ENCODE measurements at regions not wholly inside any gene's neighbourhood (a gene's known extent, or its start where the extent isn't known, plus 50 kb on each side); places are given as distances from the start of the nearest gene placed in this dataset.
"Not testable (repeated sequence)": the region's sequence is repeated elsewhere in the genome, so short reads cannot be mapped to it uniquely, and the experiment has no call there.

DNA sequence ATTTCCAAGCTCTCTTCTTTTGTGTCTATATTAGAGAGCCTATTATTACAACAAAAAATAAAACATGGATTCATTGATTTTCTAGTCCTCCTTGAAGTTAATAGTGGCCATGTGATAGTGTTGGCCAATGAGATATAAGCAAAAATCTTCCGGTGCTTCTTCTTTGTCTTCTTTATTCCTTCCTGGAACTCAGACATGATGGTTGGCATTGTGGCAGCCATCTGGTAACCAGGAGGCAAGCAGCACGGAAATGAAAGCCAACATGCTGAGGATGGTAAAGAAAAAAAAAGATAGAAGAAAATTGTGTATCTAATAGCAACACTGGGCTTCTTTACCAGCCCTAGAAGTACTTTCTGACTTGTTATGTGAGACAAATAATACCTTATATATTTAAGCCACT is 50.8 kb upstream of the SEL1L start:
- DNase-seq, result no peak
- Histone ChIP-seq H3K9ac (ENCODE audit: low read length) (no peak overlapping the region), H4K20me1 (ENCODE audit: insufficient read depth, low read depth, low read length) (no peaks in the 10 kb centered on the region), H3K27me3 (ENCODE audit: low read length) (no peaks in the 10 kb centered on the region), H3K9me2 (replicated peaks; ENCODE audit: insufficient read depth, low read length) (no peaks in the 10 kb centered on the region), H3K27ac (ENCODE audit: low read length) (no peak overlapping the region), H3K4me1 (ENCODE audit: low read length) (no peaks in the 10 kb centered on the region), H3K9me3 (ENCODE audit: low read length) (no peaks in the 10 kb centered on the region), H3K4me3 (ENCODE audit: low read length) (no peak overlapping the region), H2AFZ (ENCODE audit: low read length) (no peak overlapping the region), H3K4me2 (ENCODE audit: low read depth, low read length, poor library complexity, severe bottlenecking) (no peak overlapping the region), H3K36me3 (ENCODE audit: insufficient read depth, low read length) (no peaks in the 10 kb centered on the region), H3K79me2 (ENCODE audit: low read length) (no peaks in the 10 kb centered on the region)

- H2AFZ ChIP-seq (ENCODE audit: low read length), result no peak overlapping the region
- no peak overlapping the region for H3K4me2 ChIP-seq (ENCODE audit: low read depth, low read length, poor library complexity, severe bottlenecking)
- no peaks in the 10 kb centered on the region for H4K20me1 ChIP-seq (ENCODE audit: insufficient read depth, low read depth, low read length)
- H3K27me3 ChIP-seq (ENCODE audit: low read length), result no peaks in the 10 kb centered on the region
- DNase-seq, result no peak
- no peak overlapping the region for H3K4me3 ChIP-seq (ENCODE audit: low read length)
- H3K9me3 ChIP-seq (ENCODE audit: low read length), result no peaks in the 10 kb centered on the region
- no peaks in the 10 kb centered on the region for H3K9me2 ChIP-seq (replicated peaks; ENCODE audit: insufficient read depth, low read length)
- no peaks in the 10 kb centered on the region for H3K4me1 ChIP-seq (ENCODE audit: low read length)
- no peaks in the 10 kb centered on the region for H3K79me2 ChIP-seq (ENCODE audit: low read length)
- no peak overlapping the region for H3K27ac ChIP-seq (ENCODE audit: low read length)
- H3K36me3 ChIP-seq (ENCODE audit: insufficient read depth, low read length), result no peaks in the 10 kb centered on the region
- H3K9ac ChIP-seq (ENCODE audit: low read length), result no peak overlapping the region
Measured at GRCh38 chr14:81589381-81590065, 55.9 kb upstream of the SEL1L start.

- Histone ChIP-seq H3K4me1 (ENCODE audit: low read length) (no peaks in the 10 kb centered on the region), H3K4me3 (ENCODE audit: low read length) (no peak overlapping the region), H3K9ac (ENCODE audit: low read length) (no peak overlapping the region), H3K4me2 (ENCODE audit: low read depth, low read length, poor library complexity, severe bottlenecking) (no peak overlapping the region), H3K36me3 (ENCODE audit: insufficient read depth, low read length) (no peaks in the 10 kb centered on the region), H3K9me2 (replicated peaks; ENCODE audit: insufficient read depth, low read length) (no peaks in the 10 kb centered on the region), H2AFZ (ENCODE audit: low read length) (no peak overlapping the region), H3K27ac (ENCODE audit: low read length) (no peak overlapping the region), H4K20me1 (ENCODE audit: insufficient read depth, low read depth, low read length) (no peaks in the 10 kb centered on the region), H3K27me3 (ENCODE audit: low read length) (no peaks in the 10 kb centered on the region), H3K9me3 (ENCODE audit: low read length) (no peaks in the 10 kb centered on the region), H3K79me2 (ENCODE audit: low read length) (no peaks in the 10 kb centered on the region)
- DNase-seq, result no peak
Measured at GRCh38 chr14:81591266-81591665, 57.6 kb upstream of the SEL1L start.

DNA sequence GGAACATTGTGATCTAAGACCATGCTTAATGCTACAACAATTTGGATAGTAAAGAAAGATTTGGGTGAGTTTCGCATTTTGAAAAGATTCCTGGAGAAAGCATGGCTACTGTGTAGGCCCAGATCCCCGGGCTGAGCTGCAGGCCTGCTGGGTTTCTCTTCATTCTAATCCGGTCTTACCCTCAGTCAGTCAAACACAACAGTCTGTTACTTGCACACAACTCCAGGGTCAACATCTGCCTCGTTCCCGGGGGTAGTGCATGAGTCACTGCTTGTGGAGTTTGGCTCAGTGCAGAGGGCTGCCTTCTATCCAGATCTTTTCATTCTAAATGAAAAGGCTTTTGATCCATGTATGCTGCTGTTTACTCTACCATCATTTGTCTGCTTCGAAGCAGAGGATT is 60.4 kb upstream of the SEL1L start:
- H3K4me1 ChIP-seq (ENCODE audit: low read length), result no peaks in the 10 kb centered on the region
- no peak overlapping the region for H3K9ac ChIP-seq (ENCODE audit: low read length)
- H3K79me2 ChIP-seq (ENCODE audit: low read length), result no peaks in the 10 kb centered on the region
- no peaks in the 10 kb centered on the region for H3K27me3 ChIP-seq (ENCODE audit: low read length)
- H3K36me3 ChIP-seq (ENCODE audit: insufficient read depth, low read length), result no peaks in the 10 kb centered on the region
- H3K4me3 ChIP-seq (ENCODE audit: low read length), result no peak overlapping the region
- H3K9me2 ChIP-seq (replicated peaks; ENCODE audit: insufficient read depth, low read length), result no peaks in the 10 kb centered on the region
- H3K9me3 ChIP-seq (ENCODE audit: low read length), result no peaks in the 10 kb centered on the region
- no peaks in the 10 kb centered on the region for H4K20me1 ChIP-seq (ENCODE audit: insufficient read depth, low read depth, low read length)
- DNase-seq, result no peak
- no peak overlapping the region for H2AFZ ChIP-seq (ENCODE audit: low read length)
- no peak overlapping the region for H3K4me2 ChIP-seq (ENCODE audit: low read depth, low read length, poor library complexity, severe bottlenecking)
- no peak overlapping the region for H3K27ac ChIP-seq (ENCODE audit: low read length)

GRCh38 chr14:81605660-81606059 is 72.0 kb upstream of the SEL1L start:
- Histone ChIP-seq H3K4me1 (ENCODE audit: low read length) (no peaks in the 10 kb centered on the region), H3K36me3 (ENCODE audit: insufficient read depth, low read length) (no peaks in the 10 kb centered on the region), H3K27ac (ENCODE audit: low read length) (no peak overlapping the region), H3K9me2 (replicated peaks; ENCODE audit: insufficient read depth, low read length) (no peaks in the 10 kb centered on the region), H3K4me3 (ENCODE audit: low read length) (no peak overlapping the region), H2AFZ (ENCODE audit: low read length) (no peak overlapping the region), H4K20me1 (ENCODE audit: insufficient read depth, low read depth, low read length) (no peaks in the 10 kb centered on the region), H3K27me3 (ENCODE audit: low read length) (0 out of 2 replicates have a peak, but pooled peaks cover 3% of the 10 kb centered on the region), H3K9me3 (ENCODE audit: low read length) (no peaks in the 10 kb centered on the region), H3K9ac (ENCODE audit: low read length) (no peak overlapping the region), H3K79me2 (ENCODE audit: low read length) (no peaks in the 10 kb centered on the region), H3K4me2 (ENCODE audit: low read depth, low read length, poor library complexity, severe bottlenecking) (no peak overlapping the region)
- no peak for DNase-seq

DNA sequence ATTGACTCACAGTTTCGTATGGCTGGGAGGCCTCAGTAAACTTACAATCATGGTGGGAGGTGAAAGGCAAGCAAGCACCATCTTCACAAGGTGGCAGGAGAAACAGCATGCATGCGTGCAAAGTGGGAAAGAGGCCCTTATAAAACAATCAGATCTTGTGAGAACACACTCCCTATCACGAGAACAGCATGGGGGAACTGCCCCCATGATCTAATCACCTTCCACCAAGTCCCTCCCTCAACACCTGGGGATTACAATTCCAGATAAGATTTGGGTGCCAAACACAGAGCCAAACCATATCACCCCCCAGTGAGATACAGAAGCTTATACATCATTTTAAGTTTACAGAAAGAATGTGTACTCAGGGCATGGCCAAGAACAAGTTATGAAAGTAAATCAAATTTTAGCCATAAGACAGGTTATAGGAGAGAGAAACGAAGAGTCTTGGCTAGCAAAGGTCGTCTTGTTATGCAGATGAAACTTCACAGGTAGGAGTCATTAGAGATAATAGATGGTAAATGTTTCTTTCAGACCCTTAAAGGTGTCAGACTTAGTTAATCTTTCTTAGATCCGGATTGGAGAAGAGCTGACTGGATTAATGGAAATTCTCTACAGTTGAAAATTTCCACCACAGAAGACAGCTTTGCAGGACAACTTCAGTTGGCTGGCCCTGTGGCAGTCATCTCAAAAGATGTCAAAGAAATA is 79.8 kb upstream of the SEL1L start:
- Histone ChIP-seq H3K27ac (ENCODE audit: low read length) (no peak overlapping the region), H3K9ac (ENCODE audit: low read length) (no peak overlapping the region), H3K9me3 (ENCODE audit: low read length) (no peaks in the 10 kb centered on the region), H3K4me3 (ENCODE audit: low read length) (no peak overlapping the region), H3K4me2 (ENCODE audit: low read depth, low read length, poor library complexity, severe bottlenecking) (no peak overlapping the region), H4K20me1 (ENCODE audit: insufficient read depth, low read depth, low read length) (no peaks in the 10 kb centered on the region), H3K36me3 (ENCODE audit: insufficient read depth, low read length) (no peaks in the 10 kb centered on the region), H3K9me2 (replicated peaks; ENCODE audit: insufficient read depth, low read length) (no peaks in the 10 kb centered on the region), H3K79me2 (ENCODE audit: low read length) (no peaks in the 10 kb centered on the region), H3K4me1 (ENCODE audit: low read length) (no peaks in the 10 kb centered on the region), H2AFZ (ENCODE audit: low read length) (no peak overlapping the region), H3K27me3 (ENCODE audit: low read length) (0 out of 2 replicates have a peak, but pooled peaks cover 3% of the 10 kb centered on the region)
- DNase-seq, result no peak

DNA sequence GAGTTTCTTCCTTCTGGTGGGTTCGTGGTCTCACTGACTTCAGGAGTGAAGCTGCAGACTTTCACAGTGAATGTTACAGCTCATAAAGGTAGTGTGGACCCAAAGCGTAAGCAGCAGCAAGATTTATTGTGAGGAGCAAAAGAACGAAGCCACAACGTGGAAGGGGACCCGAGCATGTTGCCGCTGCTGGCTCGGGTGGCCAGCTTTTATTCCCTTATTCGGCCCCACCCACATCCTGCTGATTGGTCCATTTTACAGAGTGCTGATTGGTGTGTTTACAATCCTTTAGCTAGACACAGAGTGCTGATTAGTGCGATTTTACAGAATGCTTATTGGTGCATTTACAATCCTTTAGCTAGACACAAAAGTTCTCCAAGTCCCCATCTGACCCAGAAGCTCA is 80.6 kb upstream of the SEL1L start:
- H3K9me3 ChIP-seq (ENCODE audit: low read length); H3K27me3 ChIP-seq (ENCODE audit: low read length); H4K20me1 ChIP-seq (ENCODE audit: insufficient read depth, low read depth, low read length); H3K4me3 ChIP-seq (ENCODE audit: low read length); H3K27ac ChIP-seq (ENCODE audit: low read length); H3K36me3 ChIP-seq (ENCODE audit: insufficient read depth, low read length); H3K79me2 ChIP-seq (ENCODE audit: low read length); H3K4me2 ChIP-seq (ENCODE audit: low read depth, low read length, poor library complexity, severe bottlenecking); H3K9ac ChIP-seq (ENCODE audit: low read length); H2AFZ ChIP-seq (ENCODE audit: low read length); DNase-seq; H3K4me1 ChIP-seq (ENCODE audit: low read length); H3K9me2 ChIP-seq (replicated peaks; ENCODE audit: insufficient read depth, low read length): not testable (repeated sequence)

- H3K27me3 ChIP-seq (ENCODE audit: low read length), result no peaks in the 10 kb centered on the region
- H2AFZ ChIP-seq (ENCODE audit: low read length), result no peak overlapping the region
- no peak overlapping the region for H3K9ac ChIP-seq (ENCODE audit: low read length)
- H3K4me3 ChIP-seq (ENCODE audit: low read length), result no peak overlapping the region
- H3K9me3 ChIP-seq (ENCODE audit: low read length), result no peaks in the 10 kb centered on the region
- no peaks in the 10 kb centered on the region for H3K79me2 ChIP-seq (ENCODE audit: low read length)
- H3K9me2 ChIP-seq (replicated peaks; ENCODE audit: insufficient read depth, low read length), result no peaks in the 10 kb centered on the region
- H3K4me2 ChIP-seq (ENCODE audit: low read depth, low read length, poor library complexity, severe bottlenecking), result no peak overlapping the region
- H3K27ac ChIP-seq (ENCODE audit: low read length), result no peak overlapping the region
- no peak for DNase-seq
- H4K20me1 ChIP-seq (ENCODE audit: insufficient read depth, low read depth, low read length), result no peaks in the 10 kb centered on the region
- H3K4me1 ChIP-seq (ENCODE audit: low read length), result no peaks in the 10 kb centered on the region
- no peaks in the 10 kb centered on the region for H3K36me3 ChIP-seq (ENCODE audit: insufficient read depth, low read length)
Measured at GRCh38 chr14:81618695-81619094, 85.0 kb upstream of the SEL1L start.
